HG03521 (cell line): ENCODE measurements at regions not wholly inside any gene's neighbourhood (a gene's known extent, or its start where the extent isn't known, plus 50 kb on each side); places are given as distances from the start of the nearest gene placed in this dataset.

Experiments used
- ATAC-seq: cut with Tn5 transposase; IDR thresholded peaks from one replicate; pipeline ENCODE4 v1.9.1; 2021; ENCODE audit warnings: mild to moderate bottlenecking, moderate library complexity; ENCODE audit not compliant: unreplicated experiment

DNA sequence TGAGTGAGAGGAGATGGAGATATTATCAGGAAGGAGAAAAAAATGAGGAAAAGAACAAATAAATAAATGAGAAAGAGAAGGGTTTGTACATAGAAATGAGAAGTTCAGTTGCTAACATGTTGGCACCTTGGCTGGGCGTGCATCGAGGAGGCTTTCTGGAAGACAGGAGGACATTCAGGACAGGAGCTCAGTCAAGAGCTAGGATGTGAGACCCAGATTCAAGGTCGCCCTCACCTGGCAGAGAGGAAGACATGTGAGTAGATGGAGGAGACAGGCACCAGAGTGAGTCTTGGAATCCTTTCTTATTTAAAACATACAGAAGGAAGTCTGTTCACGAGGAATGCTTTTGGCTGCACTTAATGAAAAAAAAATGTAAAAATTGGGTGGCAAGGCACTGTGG lies 640.9 kb downstream of the NPHP4 start:
- no peak for ATAC-seq

DNA sequence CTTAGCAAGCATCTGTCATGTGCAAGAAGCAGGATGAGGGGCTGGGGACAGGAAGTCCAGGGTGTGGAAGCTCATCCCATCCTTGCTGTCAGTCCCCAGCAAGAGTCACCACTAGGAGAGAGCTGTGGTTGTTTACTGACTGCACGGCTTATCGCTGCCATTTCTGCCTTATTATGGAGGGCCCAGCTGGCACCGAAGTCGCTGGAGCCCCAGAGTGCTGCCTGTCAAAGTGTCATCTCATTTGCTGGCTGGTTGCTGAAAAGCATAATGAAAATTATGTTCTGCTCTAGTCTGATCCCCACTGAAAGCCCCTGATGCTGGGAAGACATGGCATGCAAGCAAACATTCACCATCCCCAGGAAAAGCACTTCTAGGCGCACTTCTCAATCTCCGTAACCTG lies 642.7 kb downstream of the NPHP4 start:
- no peak for ATAC-seq

- ATAC-seq = no peak
Observed at GRCh38 chr1:5348732-5349465, 643.3 kb downstream of the NPHP4 start.

GRCh38 chr1:5347726-5348125 lies 644.5 kb downstream of the NPHP4 start:
- no peak for ATAC-seq

GRCh38 chr1:5345556-5345955 lies 646.7 kb downstream of the NPHP4 start:
- ATAC-seq = no peak

DNA sequence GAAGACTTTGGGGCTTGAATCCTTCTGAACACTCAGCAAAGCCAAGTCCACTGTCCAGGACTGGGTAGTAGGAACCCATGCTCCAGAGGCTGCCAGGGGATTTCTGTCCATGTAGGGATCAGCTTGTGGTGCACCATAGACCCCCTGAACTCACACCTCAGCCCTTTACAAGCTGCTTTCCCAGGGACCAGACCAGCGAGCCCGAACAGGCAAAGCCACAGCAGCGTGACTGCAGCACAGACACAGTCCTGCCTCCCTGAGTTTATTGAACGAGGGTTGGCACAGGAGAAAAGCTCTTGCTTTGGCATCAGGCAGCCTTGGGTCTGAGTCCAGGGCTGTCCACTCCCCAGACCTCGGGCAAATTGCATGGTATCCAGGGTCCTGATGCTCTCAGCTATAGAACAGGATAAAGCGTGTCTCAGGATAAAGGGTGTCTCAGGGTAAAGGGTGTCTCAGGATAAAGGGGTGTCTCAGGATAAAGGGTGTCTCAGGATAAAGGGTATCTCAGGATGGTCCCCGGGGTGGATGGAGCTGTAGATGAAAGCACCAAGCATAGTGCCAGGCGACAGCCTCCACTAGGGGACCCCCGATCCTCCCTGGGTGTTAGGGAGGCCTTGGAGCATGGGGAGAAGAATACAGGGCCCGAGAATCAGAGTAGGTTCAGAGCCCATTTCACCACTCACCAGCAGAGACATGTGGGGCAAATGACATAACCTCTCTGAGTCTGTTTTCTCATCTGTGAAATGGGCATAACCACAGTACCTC lies 648.8 kb downstream of the NPHP4 start:
- ATAC-seq = no peak

DNA sequence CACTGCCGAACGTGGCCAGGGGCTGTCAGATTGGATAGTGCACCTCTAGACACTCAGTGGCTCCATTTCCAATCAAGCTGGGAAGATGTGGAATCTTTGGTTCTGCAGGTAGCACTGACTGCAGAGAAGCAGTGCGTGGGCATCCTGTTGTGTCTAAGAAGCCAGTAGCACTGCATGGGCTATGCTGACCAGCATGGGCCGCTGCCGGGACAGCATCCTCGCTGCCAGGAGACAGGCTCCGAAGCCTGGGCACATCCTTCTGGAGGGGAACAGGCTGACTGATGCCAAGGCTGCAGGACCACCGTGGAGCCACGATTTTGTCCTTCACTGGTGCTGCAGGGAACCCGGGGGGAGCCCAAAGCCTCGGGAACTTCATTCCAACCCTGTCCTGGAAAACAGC lies 649.4 kb downstream of the NPHP4 start:
- ATAC-seq = no peak

DNA sequence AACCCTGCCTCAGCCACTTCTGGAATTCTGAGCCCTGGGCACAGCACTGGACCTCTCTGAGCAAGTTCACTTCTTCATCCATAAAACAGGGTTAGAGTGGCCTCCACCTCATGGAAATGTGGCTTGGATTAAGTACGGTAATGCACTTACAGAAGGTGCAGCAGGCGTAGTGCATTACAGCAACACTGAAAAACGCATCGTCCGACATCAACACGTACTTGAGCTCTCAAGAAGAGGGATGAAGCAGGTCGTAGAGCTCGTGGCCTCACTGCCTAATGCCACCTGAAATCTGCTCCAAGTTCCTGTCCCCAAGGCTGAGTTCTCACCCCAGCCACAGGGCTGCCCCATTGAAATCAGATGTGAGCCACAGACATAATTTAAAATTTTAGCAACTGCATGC lies 650.1 kb downstream of the NPHP4 start:
- no peak for ATAC-seq

- ATAC-seq = no peak
Observed at GRCh38 chr1:5341471-5341870, 650.8 kb downstream of the NPHP4 start.

- no peak for ATAC-seq
Observed at GRCh38 chr1:5340560-5341130, 651.6 kb downstream of the NPHP4 start.

DNA sequence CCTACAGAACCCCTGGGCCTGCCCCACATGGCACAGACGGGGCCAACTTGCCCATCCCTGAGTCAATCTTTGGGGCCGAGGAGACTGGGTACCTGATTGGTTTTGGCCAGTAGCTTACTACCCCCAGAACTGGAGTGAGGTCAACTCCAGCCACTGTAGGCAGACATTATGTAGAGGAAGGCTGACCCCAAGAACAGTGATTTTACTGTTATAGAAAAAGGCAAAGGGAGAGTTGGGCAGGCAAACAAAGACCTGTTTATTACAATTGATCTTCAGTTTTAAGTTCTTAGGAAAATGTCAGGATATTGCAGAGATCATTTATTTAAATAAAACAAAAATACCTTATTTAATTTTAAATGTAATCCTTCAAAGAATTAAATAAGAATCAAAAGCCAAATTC lies 653.8 kb downstream of the NPHP4 start:
- ATAC-seq = no peak

DNA sequence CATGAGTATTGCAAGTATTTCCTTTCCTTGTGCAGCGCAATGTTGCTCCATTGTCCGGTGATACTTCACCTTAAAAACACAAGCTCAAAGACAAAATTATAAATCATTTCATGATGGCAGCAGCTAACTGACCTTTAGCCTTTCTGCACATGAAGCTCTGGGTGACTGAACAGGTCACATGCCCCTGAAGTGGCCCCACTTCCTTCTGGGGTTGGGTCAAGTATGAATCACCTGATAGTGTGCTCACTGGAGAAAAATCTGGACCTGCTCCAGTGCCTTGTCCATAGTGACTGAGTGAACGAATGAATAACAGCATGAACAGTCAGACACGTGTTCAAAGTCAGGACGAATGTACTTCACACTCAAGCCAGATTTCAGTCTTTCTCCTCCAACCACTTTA lies 658.9 kb downstream of the NPHP4 start:
- ATAC-seq = no peak

GRCh38 chr1:5331101-5331500 lies 661.1 kb downstream of the NPHP4 start:
- ATAC-seq = no peak

DNA sequence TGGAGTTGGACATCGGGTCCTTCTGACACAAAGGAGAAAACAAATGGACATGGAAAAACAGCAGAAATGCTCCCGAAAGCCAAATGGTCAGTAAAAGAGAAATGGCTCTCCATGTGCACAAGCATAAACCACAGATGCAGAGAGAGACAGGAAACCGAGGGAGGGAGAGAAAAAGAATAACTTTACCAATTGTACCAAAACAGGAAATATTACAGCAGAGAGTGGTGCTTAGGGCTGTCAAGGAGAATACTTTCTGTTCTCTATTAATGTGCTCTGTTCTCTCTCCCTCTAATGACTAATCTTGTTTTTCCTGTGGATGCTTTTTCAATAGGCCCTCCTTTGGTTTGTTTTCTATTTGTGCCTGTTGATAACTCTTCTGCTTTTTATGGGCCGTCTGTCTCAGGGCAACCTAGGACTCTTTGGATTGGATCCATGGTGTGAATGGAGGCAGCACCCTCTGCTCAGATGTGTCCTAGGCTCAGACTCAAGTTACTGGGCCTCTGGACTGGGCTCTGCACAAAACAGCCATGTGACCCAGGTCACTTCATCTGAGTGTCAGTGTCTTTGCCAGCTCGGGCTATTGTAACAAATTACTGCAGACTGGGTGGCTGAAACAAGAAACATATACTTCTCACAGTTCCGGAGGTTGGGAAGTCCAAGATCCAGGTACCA lies 663.0 kb downstream of the NPHP4 start:
- ATAC-seq = no peak

DNA sequence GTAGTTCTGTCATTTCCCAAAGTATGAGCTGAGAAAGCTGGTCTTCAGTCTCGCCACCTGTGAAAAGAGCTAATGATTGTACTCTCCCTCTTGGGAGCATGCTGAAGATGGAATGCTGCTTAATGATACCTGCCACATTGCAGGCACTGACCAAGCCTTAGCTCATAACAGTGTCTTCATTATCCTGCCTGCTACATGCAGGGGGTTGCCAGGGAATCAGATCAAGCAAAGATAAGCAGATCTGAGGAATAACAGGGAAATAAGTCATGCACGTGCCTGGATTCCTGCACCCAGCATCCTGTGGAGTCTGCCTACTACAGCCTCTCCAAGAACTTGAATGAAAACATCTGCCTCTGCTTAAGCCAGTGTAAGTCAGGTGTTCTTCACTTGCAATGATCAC lies 667.3 kb downstream of the NPHP4 start:
- no peak for ATAC-seq

GRCh38 chr1:5318143-5318816 lies 663.9 kb downstream of the AJAP1 start:
- ATAC-seq = no peak

GRCh38 chr1:5317391-5317790 lies 663.0 kb downstream of the AJAP1 start:
- no peak for ATAC-seq

GRCh38 chr1:5312862-5313261 lies 658.5 kb downstream of the AJAP1 start:
- no peak for ATAC-seq

GRCh38 chr1:5312293-5312674 lies 657.9 kb downstream of the AJAP1 start:
- no peak for ATAC-seq

DNA sequence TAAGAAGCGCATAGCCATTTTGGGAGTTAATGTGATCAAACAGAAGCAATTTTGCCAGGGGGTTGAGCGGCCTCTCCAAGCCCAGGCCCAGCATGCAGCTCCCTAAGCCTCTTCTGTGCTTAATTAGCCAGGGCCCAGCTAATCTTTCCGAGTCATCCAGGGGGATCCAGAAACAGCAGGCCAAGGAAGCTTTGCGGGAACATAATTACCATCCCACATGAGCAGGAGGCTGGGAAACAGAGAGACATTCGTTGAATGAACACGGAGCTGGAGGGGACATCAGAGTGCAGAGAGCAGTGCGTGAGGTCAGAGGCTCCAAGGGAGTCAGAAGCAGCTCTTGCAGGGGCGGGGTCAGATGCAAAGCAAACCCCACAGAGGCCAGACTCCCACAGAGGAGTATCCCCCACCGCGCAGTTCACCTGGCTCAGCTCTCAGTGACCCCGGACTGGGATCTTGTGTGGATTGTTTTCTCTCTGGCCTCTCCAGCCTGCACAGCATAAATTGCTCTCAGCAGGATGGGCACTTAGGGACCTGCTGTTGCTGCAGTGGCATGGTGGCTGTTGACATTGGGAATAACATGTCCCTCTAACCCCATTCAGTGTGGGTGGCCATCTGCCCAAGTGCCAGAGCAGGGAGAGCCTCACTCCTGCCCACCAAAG lies 657.4 kb downstream of the AJAP1 start:
- ATAC-seq = no peak

DNA sequence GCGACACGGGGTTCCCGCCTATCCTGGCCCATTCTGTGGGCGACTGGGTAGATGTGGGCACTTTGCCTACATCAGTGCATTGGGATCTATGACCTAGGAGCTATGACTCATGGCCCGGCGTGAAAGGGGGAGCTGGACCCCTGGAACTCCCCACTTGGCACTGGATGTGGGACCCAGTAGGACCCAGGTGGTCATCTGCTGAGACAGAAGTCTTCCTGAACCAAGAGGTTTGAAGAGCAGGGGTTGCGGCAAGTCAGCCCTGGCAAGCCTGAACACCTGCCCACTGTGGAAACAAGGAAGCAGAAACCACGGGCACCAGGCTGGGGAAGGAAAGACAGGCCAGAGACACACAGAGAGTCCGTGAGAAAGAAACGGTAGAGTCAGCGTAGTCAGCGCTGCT lies 656.7 kb downstream of the AJAP1 start:
- no peak for ATAC-seq
